Body of pancreas (tissue), 4 donors: ENCODE measurements at regions not wholly inside any gene's neighbourhood (a gene's known extent, or its start where the extent isn't known, plus 50 kb on each side); places are given as distances from the start of the nearest gene placed in this dataset.

ENCODE experiments used
- ATAC-seq: fragments of 150-250 bp; one replicate; pipeline ENCODE4 v1.9.1; 2016
- DNase-seq, 4 donors: peaks; one replicate each; pipeline ENCODE4 v3.0.0-alpha.2; 2019
- H3K27ac ChIP-seq, 4 donors: fragments of 200-600 bp; sonication (generic); 1 replicate in 3 of 4; 2 replicates in 1 of 4; pipeline versions ENCODE4 v1.5.1 to v1.6.1; 2016 to 2019; ENCODE audit warnings: mild to moderate bottlenecking in 1 of 4, mixed read lengths in 1 of 4, moderate library complexity in 1 of 4
- H3K27me3 ChIP-seq, 2 donors: fragments of 200-600 bp; sonication (generic); one replicate each; pipeline ENCODE4 v1.6.0; 2016; ENCODE audit warnings: mild to moderate bottlenecking in 1 of 2
- H3K36me3 ChIP-seq, 2 donors: fragments of 200-600 bp; sonication (generic); replicated peaks in 1 of 2; 2 replicates each; pipeline ENCODE4 v1.5.1; 2016; ENCODE audit warnings: low read depth in 2 of 2; ENCODE audit not compliant: insufficient read depth in 1 of 2
- H3K4me1 ChIP-seq: fragments of 200-600 bp; sonication (generic); one replicate; pipeline ENCODE4 v1.6.0; 2016
- H3K4me3 ChIP-seq, 2 donors: fragments of 200-600 bp; sonication (generic); 1 replicate in 1 of 2; 2 replicates in 1 of 2; pipeline ENCODE4 v1.5.1; 2016 to 2019
- H3K9me3 ChIP-seq, 3 donors: fragments of 200-600 bp; sonication (generic); 1 replicate in 2 of 3; 2 replicates in 1 of 3; pipeline ENCODE4 v1.5.1; 2016
- CTCF ChIP-seq, 7 experiments: fragments of 450-650 bp in 4 of 7; fragments of 200-600 bp in 3 of 7; sonication (generic) in 3 of 7; IDR thresholded peaks; one replicate each; pipeline ENCODE4 v1.5.1; 2016 to 2019; ENCODE audit warnings: antibody characterized with exemption in 7 of 7
- POLR2A ChIP-seq, 3 donors: fragments of 450-650 bp; IDR thresholded peaks; one replicate each; pipeline ENCODE4 v1.6.1; 2016; ENCODE audit warnings: antibody characterized with exemption in 3 of 3, mild to moderate bottlenecking in 2 of 3
- WGBS, 2 donors: methylation state at CpG; one replicate each; pipeline ENCODE4 v1.1.5; 2017; 5-methylcytosine and 5-hydroxymethylcytosine counted together
- intact Hi-C: fragments of 100-400 bp; cut with DNase I; formaldehyde crosslinking; loops from one replicate; pipeline ENCODE4 v1.15.1; 2023

DNA sequence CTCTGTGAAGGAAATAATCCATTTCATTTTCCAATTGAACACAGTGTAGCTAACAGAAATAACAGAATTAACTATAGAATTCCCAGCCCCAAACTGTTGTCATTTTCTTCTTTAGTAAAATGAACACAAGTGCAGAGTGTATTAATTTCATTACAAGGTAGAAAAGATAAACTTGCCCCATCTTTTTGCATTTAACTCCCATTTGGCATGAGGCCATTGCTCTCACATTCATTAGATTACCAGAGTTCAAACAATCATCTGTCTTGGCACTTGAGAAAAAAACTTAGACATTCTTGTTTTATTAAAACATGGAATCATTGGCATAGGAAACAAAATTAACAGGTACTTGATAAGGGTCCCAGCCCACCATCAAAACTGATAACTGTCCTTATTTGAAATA is 821.5 kb upstream of the C9orf72 start:
- H3K36me3 ChIP-seq, result no peaks in the 10 kb centered on the region
- no peak overlapping the region for H3K4me3 ChIP-seq
- ATAC-seq (no peak), DNase-seq (no peak)
- H3K9me3 ChIP-seq, result no peaks in the 10 kb centered on the region
- TF ChIP-seq POLR2A (IDR thresholded peaks at IDR 0.05) (no peak), CTCF (IDR thresholded peaks at IDR 0.05) (no peak)
- no peaks in the 10 kb centered on the region for H3K27me3 ChIP-seq
- intact Hi-C loops, result no loop called here
- H3K4me1 ChIP-seq, result no peaks in the 10 kb centered on the region
- no peak overlapping the region for H3K27ac ChIP-seq

DNA sequence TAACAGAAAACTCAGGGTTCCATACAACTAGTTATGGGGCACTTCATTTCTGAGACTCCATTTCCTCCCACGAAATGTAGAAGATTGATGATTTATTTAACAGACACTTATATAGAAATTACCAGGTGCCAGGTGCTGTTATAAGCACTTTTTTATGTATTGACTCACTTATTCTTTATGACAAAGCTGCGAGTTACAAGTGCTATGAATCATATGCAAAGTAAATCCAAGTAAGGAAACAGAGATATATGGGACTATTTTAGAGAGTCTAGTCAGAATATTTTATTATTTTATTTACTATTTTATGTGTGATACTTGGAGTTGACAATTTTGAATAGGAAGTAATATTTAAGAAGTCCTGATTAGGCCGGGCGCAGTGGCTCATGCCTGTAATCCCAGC is 822.8 kb upstream of the C9orf72 start:
- H3K36me3 ChIP-seq, result no peaks in the 10 kb centered on the region
- ATAC-seq, result no peak
- no peak for DNase-seq
- intact Hi-C loops, result no loop called here
- no peak overlapping the region for H3K4me3 ChIP-seq
- no peaks in the 10 kb centered on the region for H3K27me3 ChIP-seq
- TF ChIP-seq CTCF (IDR thresholded peaks at IDR 0.05) (no peak), POLR2A (IDR thresholded peaks at IDR 0.05) (no peak)
- H3K4me1 ChIP-seq, result no peaks in the 10 kb centered on the region
- no peaks in the 10 kb centered on the region for H3K9me3 ChIP-seq
- 58 to 60% methylated on average over 4 of the region's 4 CpGs for WGBS, 2 donors
- H3K27ac ChIP-seq, result no peak overlapping the region

DNA sequence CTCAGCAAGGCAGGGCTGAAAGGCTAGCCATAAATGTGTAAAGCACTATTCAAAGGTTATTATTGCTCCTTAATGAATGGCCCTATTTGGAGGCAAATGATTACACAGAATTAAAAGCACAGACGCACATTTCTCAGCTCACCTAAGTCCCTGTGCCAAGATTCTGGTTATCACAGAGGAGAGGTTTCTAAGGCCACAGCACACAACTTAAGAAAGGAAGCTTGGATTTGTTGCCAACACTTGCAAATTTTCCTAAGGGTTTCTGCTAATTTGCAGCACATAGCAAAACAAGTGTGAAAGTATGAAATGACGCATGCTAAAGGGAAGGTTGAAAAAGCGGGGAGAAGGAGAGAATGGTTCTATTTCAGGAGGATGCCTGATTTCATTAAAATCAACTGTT is 834.1 kb upstream of the C9orf72 start:
- H3K27ac ChIP-seq, result no peak overlapping the region
- H3K27me3 ChIP-seq, result no peaks in the 10 kb centered on the region
- DNase-seq, result no peak
- H3K4me1 ChIP-seq, result no peaks in the 10 kb centered on the region
- H3K4me3 ChIP-seq, result no peak overlapping the region
- no peak for ATAC-seq
- H3K36me3 ChIP-seq, result no peaks in the 10 kb centered on the region
- WGBS, 2 donors, result 58 to 62% methylated on average over 3 of the region's 3 CpGs
- TF ChIP-seq CTCF (IDR thresholded peaks at IDR 0.05) (no peak), POLR2A (IDR thresholded peaks at IDR 0.05) (no peak)
- intact Hi-C loops, result no loop called here
- no peaks in the 10 kb centered on the region for H3K9me3 ChIP-seq

- no peaks in the 10 kb centered on the region for H3K36me3 ChIP-seq
- no peak overlapping the region for H3K4me3 ChIP-seq
- H3K4me1 ChIP-seq, result no peaks in the 10 kb centered on the region
- H3K27me3 ChIP-seq, result no peaks in the 10 kb centered on the region
- H3K27ac ChIP-seq, result no peak overlapping the region
- H3K9me3 ChIP-seq, result no peaks in the 10 kb centered on the region
- WGBS, 2 donors, result 42 to 52% methylated on average over 1 of the region's 1 CpG
- intact Hi-C loops, result no loop called here
- TF ChIP-seq CTCF (IDR thresholded peaks at IDR 0.05) (no peak), POLR2A (IDR thresholded peaks at IDR 0.05) (no peak)
- ATAC-seq, result no peak
- DNase-seq, result no peak
Observed at GRCh38 chr9:28409919-28410318, 836.6 kb upstream of the C9orf72 start.

- no peak for DNase-seq
- intact Hi-C loops, result no loop called here
- no peak overlapping the region for H3K27ac ChIP-seq
- H3K4me3 ChIP-seq, result no peak overlapping the region
- ATAC-seq, result no peak
- H3K9me3 ChIP-seq, result no peaks in the 10 kb centered on the region
- 5 to 7% methylated on average over 3 of the region's 3 CpGs for WGBS, 2 donors
- no peaks in the 10 kb centered on the region for H3K4me1 ChIP-seq
- no peaks in the 10 kb centered on the region for H3K27me3 ChIP-seq
- no peaks in the 10 kb centered on the region for H3K36me3 ChIP-seq
- no peak for TF ChIP-seq CTCF (IDR thresholded peaks at IDR 0.05)
- no peak for TF ChIP-seq POLR2A (IDR thresholded peaks at IDR 0.05)
Observed at GRCh38 chr9:28410411-28410810, 837.1 kb upstream of the C9orf72 start.
